NCI-H748 (cell line): ENCODE measurements at regions not wholly inside any gene's neighbourhood (a gene's known extent, or its start where the extent isn't known, plus 50 kb on each side); places are given as distances from the start of the nearest gene placed in this dataset.

Experiments
- DNase-seq: peaks from one replicate; lab custom pipeline; 2025; ENCODE audit not compliant: unreplicated experiment; lab: John Stamatoyannopoulos, UW

DNA sequence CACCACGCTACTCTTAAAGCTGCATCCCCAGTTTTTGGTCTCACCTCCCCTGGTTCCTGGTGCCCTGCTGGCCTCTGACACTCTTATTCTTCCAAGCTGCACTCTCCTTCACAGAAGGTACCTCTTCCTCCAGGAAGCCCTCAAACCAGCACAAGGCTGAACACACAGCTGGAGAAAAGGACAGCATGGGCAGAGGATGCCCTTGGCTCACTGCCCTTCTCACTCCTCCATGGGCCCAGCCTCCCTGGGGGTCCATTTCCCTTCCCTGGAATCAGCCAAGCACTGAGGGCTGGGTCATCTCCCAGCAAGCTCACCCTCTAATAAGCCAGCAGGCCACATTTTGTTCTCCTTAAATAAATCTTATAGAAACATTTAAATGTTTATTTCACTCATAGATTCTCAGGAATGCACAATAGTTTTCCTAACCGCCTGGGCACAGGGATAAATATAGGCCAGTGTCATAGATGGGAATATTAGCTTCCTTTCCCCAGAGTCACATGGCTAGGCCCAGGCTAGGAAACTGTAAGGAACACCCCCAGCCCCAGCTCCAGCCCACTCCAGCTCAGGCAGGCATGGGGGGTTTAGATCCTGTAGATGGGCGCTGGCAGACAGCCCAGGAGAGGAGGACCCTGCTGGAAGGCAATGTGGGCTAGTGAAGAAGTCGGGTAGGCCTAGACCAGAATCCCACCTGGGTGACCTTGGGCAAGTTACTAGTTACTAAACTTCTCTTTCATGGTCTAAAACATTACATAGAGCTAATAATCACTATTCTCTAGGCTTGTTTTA lies 51.5 kb downstream of the IRAG1 start:
- no peak for DNase-seq

DNA sequence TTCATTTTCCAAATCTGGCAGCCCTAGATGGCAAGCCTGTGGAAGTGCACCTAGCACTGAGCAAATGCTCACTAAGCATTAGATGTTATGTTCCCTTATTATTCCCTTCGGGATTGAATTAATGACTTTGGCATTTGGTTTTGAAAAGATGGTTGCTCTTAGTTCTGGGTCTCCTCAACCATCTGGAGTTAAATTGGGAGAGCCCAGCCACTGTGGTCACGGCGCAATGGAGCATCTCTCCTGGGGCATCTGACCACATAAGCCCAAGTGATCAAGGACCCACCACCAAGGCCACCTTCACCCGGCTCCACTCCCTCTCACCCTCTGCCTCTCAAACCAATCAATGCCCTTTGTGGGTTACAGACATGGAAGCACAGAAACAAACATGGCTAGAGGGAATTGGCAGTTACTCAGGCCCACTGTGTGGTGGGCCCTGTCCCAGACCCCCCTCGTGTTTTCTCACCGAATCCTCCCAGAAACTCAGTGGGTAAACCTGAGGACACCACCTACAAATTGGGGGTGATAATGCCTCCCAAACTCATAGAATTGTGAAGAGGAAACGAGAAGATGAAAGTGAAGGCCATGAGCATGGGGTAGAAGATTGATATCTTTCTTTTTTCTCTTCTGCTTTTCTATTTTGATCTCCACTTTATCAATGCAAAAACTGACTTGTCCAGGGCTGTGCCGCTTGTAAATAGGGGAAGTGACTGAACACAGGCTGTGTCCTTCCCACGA lies 52.2 kb downstream of the IRAG1 start:
- DNase-seq, result no peak

DNA sequence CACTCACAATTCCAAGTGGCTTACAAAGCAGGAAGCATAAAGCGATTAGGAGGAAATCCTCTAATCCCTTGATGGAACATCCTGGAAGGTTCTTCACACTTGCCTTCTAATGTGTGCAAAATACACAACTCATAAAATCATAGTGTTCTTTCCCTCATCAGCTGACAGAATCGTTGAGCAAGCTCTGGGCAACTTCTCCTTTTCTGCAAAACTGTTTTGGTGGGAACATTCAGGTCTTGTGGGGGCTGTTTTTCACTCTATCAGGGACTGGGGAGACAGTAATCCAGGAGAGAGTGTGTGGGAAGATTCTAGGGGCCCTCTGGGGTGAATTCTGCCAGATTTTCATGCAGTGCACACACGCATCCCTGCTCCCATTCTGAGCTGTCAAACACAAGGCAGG lies 53.2 kb downstream of the IRAG1 start:
- DNase-seq, result no peak

DNA sequence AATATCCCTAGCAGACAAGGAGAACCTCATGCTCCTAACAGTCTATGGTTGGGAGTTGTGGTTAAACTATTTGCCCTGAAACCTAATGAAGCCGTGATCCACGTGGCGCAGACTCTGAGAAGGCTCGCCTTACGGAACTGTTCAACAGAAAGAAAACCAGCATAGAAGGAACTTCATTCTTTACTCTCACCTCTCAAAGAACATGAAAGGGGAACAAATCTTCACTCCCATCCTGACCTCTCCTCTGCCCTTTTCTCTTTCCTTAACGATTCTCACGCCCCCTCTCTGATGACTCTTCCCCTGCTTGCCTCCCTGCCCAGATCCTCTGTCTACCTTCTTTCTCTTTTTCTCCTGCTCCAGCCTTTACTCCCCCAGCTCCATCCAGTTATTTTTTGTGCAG lies 54.2 kb downstream of the IRAG1 start:
- DNase-seq, result no peak

DNA sequence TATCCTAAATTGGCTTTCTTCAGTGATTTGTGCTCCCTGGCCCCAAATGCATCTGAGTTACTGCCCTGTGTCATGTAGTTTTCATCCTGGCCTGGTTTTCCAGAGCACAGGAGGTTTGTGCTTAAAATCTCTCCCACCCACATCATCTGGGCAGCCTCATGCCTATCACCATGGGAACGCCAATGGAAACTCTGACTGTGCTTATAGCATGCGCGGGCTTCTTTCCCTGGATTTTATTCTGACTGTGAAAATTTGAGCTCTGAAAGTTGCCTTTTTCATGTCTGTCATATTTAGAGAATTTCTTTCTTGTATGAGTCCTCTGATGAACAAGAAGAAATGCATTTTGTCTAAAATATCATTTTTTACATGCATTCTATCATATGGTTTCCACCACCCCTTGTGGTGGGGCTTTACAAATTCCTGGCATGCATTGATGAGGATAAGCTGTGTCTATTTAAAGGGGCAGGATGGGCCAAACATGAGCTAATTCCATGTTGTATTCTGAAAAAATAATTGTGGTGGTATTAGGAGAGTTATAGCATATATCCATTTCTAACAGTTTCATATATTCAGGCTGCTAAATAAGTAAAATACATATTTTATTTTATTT lies 55.1 kb downstream of the IRAG1 start:
- no peak for DNase-seq

DNA sequence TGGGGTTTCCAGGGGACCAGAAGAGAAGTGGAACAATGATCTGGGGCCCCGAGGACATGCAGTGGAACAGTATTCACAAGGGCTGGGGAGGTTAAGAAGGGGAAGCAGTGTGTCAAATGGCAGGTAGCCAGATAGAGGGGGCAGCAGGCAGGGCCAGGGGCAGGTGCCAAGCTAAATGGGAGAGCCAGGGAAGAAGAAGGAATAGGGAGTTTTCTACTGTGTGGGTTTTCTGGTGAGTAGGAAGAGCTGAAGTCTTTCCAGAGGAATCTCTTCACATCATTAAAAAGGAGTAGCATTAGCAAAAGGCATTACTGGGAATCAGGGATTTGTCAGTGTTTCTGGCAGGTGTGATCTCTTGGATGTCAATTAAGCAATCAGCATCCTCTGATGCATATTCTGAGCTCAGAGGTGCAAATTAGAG lies 55.8 kb downstream of the IRAG1 start:
- no peak for DNase-seq

DNA sequence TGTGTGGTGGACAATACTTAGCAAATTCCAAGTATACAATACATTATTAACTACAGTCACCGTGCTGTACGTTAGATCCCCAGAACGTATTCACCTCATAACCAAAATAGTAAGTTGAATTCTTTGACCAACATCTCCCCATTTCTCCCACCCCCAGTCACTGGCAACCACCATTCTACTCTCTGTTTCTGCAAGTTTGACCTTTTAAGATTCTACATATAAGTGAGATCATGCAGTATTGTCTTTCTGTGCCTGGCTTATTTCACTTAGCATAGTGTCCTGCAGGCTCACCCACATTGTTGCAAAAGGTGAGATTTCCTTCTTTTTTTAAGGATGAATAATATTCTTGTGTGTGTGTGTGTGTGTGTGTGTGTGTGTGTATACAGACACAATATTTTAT lies 59.1 kb downstream of the IRAG1 start:
- no peak for DNase-seq

DNA sequence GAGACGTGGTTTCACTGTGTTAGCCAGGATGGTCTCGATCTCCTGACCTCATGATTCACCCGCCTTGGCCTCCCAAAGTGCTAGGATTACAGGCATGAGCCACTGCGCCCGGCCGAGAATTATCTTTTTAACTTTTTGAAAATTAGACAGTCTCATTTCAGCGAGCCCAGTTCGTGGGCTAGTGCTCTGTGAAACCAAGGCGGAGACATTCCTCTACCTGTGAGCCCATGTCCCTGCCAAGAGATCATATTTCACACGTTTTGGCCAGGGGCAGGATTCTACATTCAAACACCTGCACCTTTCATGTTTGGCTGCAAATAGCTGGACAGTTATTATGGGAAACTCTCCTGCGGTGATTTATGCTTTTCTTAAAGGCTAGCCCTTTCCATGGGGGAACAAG lies 60.3 kb downstream of the IRAG1 start:
- DNase-seq, result no peak

DNA sequence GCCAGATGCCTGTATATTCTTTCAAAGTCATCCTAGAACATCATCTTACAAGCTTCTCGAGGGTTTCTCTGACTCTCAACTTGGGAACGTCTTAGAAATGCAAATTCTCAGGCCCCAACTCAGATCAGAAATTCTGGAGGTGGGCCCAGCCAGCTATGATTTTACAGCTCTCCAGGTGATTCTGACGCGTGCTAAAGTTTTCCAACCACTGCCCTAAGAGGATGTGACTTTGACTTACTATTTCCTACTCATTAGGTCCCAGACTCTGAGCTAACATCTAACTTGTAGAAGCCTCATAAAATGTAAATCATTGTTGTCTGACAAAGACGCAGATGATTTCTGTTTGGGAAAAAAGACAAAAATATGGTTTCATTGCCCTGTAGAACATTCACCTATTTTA lies 61.1 kb downstream of the IRAG1 start:
- no peak for DNase-seq

DNA sequence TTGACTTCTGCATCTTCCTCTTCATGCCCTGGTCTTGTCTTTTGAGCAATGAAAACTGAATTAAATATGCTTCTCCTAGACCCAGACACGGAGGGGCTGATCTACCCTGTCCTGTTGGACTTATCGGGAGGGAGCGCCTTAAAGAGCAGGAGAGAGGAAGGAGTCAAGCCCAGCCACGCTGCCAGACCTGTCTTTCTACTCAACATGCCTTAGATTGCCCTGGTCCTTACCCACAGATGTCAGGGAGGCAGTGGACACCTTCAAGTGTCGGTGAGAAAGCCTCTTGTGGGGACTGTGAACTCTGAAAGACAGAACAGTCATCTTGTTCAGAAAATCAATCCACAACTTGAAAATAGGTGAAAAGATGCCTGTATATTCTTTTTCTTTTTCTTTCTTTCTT lies 61.8 kb downstream of the IRAG1 start:
- no peak for DNase-seq

DNA sequence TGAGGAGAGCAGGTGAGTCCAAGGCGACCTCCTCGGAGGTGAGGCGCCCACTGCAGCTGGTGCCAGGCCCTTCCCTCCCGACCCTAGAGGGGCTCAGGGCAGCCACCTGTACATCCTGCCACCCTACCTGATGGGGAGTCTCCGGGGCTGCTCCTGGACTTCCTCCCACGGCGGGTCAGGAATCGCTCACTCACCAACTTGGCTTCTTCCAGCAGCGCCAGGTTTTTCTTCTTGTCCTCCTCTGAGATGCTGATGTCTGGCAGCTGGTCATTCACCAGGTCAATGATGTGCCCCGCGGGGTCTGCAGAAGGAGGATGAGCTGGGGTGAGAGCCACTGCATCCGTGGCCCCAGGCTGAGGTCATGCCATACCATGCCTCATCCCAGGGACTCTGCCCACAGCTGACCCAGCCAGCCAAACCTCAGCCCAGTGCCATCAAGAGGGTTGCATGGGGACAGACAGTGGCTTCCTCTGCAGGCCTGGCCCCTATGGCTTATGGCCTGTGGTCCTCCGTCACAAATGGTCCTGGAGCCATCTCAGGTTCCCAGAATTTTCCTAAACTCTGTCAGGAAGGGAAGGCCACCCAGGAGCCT lies 61.0 kb upstream of the LYVE1 start:
- no peak for DNase-seq

DNA sequence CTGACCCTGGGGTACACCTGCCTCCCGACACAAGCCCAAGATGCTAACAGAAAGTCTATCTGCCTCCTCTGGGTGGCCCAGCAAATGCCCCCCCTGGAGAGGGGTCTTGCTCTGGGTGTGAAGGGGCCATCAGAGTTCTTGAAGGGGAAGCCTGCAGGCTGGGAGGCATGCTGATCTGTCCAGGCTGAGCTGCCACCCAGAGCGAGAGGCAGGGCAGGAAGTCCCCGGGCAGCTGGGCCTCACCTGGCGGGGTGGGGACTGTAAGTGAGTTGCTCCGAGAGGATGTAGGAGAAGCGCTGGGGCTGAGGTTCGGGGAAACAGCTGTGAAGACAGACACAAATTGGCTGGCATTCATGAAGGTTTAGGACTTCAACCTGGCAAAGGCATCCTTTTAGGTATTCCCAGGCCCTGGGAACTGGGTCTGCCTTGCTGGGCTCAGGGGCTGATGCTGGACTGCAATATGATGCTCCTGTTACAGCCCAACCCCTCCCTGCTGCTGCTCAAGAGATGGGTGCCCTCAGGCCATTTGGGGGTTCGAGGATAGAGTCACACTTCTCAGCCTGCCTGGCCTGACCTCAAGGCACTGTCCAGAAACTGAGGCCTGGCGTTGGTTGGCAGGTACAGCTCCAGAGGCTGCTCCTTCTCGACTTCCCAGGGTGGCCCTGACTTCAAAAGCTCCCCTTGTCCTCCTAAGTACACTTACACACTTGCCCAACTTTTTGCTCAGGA lies 60.2 kb upstream of the LYVE1 start:
- DNase-seq, result no peak

DNA sequence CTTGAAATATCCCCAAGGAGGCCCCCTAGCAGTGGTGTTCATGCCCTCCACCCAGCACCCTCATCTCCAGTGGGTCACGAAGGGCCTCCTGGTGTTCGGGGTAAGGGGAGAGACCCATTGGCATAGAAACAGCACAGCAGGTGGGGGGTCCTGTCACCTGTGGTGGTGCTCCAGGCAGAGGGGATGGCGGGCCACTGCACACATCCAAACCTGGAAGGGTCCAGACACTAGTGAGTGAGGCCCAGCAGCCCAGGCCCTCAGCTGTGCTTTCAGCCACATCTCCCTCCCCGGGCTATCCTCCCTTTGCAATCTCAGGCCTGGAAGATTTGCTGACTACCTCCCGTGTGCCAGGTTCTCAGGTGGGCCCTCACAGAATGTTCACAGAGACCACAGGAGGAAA lies 59.4 kb upstream of the LYVE1 start:
- DNase-seq, result no peak

DNA sequence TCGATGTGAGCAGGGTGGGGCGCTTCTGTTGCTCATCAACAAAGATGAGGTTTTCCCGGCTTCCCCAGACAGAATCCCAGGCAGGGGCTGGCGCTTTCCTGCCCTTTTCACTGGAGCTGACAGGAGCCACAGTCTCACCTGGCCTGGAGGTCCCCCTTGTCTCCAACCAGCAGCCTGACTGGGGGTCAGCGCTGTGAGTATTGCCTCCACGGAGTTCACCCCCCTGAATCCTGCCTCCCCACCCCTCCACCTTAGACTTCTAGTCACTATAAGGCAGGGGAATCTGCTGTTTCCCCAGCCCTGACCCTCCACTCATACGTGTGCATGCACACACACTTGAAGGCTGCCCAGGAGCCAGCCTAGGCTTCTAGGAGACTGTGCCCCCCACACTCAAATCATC lies 58.8 kb upstream of the LYVE1 start:
- no peak for DNase-seq

DNA sequence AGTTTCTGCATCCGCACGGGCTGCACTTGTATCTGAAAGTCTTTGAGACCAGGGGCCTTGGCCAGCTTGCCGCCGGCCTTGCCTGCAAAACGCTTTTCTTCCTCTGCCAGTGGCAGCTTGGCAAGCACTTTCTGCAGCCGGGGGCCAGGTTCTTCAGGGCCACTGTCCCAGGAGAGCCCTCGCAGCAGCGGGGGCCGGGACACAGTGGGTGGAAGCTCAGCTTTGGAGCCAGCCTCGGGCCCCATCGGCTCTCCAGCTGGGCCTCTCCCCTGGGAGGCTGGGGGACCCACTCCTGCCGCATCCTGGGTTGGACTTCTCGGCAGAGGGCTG lies 57.5 kb upstream of the LYVE1 start:
- no peak for DNase-seq

DNA sequence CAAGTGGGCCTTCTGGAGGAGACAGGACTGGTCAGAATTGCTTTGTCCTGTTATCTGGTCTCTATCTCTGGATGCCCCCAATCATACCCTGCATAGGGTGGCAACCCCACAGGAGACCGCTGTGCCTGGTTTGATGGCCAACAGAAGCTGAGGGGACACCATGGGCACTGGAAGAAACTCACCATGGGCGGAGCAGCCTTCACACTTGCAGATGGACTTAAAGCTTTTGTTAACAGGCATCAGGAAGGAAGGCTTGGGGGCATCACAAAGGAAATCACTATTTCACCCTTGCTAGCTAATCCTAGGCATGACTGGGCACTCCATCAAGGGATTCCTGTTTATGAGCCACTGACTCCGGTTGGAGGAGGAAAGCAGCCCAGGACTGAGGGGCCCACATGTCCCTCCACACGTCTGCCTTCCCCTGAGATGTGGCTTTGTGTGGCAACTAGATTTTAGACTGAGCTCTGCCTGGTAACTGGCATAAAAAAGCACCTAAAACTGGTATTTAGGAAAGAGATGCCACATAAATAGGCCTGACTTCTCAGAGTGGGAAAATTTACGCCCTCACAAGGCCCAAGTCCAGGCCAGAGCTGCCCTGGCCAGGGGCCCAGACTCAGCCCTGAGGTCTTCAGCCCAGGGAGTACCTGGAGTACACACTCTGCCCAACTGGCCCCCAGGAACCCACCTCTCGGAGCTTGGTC lies 57.0 kb upstream of the LYVE1 start:
- DNase-seq, result no peak

DNA sequence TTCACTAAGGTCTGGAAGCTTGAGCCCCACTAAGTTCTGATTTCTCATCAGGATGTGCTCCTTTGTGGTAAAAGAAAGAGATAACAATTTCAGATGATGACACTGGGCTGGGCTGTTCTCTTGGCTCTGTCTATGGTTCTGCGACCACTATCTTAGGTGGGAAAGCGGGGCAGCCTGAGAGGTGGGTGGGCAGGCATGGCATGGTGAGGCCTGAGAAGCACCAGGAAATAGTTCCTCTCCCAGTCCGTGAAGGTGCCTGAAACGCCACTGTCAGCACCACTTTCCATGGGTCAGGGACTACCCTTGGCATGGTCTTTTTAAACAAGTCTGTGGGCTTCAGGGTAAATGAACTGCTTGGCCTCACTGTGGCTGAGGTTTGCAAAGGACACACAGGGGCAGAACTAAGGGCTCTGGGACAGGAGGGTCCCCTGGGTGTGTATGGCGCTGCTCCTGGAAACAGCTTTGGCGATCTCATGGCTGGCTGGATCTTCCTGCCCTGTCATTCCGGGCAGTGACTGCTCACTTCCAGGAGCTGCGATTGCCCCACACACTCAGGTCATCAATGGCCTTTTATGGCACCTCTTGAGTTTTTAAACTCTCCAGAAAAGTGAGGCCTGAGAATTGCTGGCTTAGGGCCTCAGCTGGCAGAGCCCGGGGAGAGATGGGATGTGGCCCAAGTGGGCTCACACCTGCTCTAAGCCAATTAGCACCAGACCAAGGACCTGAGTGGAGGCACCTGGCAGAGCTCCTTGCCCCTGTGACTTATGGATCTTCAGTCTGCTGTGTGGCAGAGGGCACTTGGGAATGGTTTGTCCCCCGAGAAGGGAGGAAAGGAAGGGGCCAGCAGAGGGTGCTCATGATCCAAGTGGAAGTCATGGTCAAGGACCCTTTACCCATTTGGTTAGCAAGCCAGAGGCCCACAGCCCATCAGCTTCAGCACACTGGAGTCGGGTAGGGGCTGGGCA lies 55.6 kb upstream of the LYVE1 start:
- DNase-seq, result peak; percentile 54

DNA sequence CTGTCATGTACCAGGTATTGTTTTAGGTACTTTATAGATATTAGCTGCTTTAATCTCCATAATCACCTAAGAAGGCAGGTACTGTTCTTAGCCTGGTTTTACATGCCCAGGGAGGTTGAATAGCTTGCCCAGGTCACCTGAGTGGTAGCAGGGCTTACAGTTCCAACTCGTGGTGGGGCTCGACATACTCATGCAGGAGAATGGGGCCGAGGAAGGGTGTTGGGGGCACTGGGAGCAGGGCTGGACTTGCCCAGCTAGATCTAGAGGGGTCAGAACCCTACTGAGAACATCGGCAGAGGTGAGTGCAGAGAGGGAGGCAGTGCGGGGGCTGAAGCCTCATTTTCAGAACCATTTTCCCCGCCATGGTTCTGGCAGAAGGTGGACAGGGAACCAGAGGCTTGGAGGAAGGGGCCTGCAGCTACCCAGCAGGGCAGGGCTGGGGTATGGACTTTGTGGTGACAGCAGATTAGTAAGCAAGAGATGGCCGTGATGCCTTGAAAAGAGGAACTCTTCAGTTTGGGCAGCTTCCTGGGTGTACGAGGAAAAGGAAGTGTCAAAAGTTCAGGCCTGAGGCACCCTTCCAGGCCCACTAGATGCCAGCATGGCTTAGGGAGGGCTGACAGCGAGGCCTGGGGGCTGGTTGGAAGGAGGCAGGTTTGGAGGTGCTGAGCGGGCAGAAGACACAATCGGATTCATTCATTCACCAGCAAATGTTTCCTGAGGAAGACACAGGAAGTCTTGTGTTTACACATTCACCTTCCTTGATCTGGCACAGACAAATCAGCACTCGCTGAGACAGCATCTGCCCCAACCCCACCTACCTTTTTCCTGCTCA lies 54.7 kb upstream of the LYVE1 start:
- DNase-seq, result no peak

DNA sequence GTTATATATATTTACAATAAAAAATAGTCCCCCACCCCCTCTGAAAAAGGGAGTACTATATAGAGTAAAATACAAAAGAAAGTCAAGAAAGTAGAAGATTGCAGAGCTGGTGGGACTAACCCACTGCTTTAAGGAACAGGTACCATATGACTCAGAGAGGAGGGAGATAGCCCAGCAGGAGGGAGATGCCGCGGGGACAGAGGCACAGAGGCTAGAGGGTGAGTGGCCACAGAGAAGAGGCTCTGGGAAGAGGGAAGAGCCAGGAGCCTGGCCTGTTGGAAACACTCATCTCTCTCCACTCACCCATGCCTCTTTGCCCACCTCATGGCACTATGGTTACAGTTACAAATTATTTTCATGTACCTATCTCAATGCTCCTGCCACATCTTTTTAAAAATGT lies 53.6 kb upstream of the LYVE1 start:
- no peak for DNase-seq
